Fibroblast of skin of abdomen (primary cell): ENCODE measurements at regions not wholly inside any gene's neighbourhood (a gene's known extent, or its start where the extent isn't known, plus 50 kb on each side); places are given as distances from the start of the nearest gene placed in this dataset.
"Not testable (repeated sequence)": the region's sequence is repeated elsewhere in the genome, so short reads cannot be mapped to it uniquely, and the experiment has no call there.

Source experiments
- DNase-seq: peaks from one replicate; pipeline ENCODE4 v3.0.0-alpha.2; 2013

DNA sequence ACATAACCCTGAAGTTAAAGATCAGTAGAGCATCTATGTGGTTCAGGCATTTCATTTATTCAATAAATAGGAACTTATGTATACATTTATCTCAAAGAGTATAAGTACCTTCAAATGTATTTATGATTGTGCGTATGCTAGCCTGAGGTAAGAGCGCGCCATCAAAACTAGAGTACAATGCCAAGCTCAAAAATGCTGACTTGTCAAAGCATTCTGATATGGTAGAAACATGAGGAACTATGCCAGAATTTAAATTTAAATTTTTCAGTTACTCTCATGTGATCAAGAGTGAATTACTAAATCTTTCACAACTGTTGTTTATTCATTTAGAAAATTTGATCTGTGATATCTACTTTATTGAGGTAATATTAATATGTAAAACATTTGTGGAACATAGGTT lies 225.5 kb upstream of the CDH8 start:
- no peak for DNase-seq

DNA sequence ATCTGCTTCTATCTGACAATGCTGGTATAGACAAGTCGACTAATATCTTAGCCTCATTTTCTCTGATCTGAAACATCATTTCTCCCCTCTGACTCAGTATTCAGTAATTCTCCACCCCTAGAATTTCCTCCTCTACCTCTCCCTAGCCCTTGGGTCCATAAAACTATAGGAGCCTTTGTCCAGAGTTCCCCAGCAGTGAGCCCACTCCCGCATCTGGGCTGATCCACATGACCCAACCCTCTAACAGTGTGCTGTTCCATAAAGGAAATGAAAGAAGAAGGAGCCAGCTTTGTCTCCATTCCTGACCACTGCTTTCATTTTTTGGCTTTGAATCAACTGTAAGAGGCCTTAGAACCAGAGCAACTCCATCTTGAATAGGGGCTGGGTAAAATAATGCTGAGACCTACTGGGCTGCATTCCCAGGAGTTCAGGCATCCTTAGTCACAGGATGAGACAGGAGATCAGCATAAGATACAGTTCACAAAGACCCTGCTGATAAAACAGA lies 222.7 kb upstream of the CDH8 start:
- DNase-seq = not testable (repeated sequence)

GRCh38 chr16:62256406-62256805 lies 220.2 kb upstream of the CDH8 start:
- no peak for DNase-seq

DNA sequence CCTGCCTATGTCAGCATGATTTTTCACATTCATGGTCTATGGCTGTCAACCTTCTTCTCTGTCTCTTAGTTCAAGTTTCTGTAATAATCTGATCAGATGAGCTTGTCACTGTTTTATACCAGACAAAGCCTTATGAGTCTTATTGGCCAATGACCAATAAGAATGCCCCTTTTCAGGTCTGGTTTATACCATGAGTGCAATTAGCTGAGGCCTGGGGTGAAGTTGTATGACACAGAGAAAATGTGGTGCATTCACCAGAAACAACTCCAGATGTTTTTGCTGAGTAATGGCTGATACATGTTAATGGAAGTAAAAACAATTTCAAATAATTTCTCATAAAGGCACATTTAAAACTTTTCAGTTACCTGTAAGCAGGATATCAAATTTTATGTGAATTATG lies 218.6 kb upstream of the CDH8 start:
- DNase-seq = peak; percentile 72

DNA sequence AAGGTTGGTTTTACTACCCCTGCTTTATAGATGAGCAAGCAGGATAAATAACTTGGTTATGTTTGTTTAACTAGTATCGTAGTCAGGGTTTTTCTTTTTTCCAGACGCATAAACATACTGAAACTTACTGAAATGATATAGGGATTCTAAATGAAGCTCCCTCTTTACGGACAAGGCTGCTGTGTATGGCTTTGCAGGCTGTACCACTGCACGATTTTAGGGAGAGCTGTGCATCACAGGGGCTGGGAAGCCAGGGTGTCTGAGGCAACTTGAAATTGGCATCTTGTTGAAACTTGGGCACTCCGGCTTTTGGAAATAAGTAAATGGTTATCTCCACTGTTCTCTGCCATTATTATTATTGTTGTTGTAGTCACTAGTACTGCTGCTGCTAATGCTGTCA lies 218.1 kb upstream of the CDH8 start:
- no peak for DNase-seq

DNA sequence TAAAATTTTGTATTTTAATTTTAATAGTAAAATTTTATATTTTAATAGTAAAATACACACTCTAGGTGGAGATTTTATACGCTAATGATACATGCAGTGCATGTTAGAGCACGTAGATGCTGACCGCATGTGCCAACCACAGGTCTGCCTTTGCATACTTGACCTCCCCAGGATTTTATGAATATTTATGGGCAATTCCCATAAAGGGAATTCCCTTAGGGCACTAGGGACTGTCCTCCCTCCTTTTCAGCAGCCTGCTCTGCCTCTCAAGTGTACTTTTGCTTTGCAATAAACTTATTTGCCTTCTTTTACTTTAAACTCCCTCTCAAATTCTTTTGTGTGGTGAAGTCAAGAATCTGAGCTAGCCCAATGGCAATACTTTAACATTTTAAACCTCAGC lies 217.7 kb upstream of the CDH8 start:
- no peak for DNase-seq

GRCh38 chr16:62249069-62249468 lies 212.8 kb upstream of the CDH8 start:
- DNase-seq = no peak

GRCh38 chr16:62240722-62241121 lies 204.5 kb upstream of the CDH8 start:
- peak; percentile 6 for DNase-seq

DNA sequence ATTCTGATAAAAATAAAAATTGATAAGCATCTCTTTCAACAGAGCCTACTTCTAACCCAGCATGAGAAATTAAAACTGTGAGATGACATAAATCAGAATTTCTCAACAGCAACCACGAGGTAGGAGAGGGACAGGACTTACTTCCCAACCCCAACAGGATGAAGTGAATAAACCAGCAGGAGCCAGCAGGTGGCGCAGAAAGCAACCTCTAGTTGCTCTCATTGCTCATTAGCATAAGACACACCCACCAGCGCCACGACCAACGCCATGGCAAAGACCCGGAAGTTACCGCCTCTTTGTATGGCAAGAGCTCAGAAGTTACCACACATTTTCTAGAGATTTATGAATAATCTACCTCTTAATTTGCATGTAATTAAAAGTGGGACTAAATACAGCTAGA lies 189.4 kb upstream of the CDH8 start:
- DNase-seq = peak; percentile 52

- no peak for DNase-seq
Observed at GRCh38 chr16:62224646-62225209, 188.5 kb upstream of the CDH8 start.

DNA sequence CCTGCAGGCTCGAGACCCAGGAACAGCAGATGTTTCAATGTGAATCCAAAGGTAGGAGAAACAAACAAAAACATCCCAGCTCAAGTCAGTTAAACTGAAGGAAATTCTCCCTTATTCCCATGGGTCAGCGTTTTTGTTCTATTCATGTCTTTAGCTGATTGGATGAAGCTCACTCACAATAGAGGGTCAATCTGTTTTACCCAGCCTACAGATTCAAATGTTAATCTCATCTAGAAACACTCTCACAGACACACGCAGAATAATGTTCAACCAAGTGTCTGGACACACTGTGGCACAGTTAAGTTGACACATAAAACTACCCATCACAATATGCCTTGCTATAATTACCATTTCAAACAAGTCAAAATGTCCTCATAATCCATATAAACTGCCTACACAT lies 180.6 kb upstream of the CDH8 start:
- DNase-seq = no peak

GRCh38 chr16:62213763-62214162 lies 177.5 kb upstream of the CDH8 start:
- no peak for DNase-seq

DNA sequence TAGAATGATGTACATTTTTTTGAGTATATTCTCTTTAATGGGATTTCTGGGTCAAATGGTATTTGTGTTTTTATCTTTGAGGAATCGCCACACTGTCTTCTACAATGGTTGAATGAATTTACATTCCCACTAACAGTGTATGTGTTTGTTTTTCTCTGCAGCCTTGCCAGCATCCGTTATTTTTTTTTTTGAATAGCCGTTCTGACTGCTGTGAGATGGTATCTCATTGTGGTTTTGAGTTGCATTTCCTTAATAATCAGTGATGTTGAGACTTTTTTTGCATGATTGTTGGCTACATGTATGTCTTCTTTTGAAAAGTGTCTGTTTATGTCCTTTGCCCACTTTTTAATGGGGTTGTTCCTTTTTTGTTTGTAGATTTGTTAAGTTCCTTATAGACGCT lies 172.7 kb upstream of the CDH8 start:
- DNase-seq = no peak

GRCh38 chr16:62205459-62205858 lies 169.2 kb upstream of the CDH8 start:
- DNase-seq = no peak

DNA sequence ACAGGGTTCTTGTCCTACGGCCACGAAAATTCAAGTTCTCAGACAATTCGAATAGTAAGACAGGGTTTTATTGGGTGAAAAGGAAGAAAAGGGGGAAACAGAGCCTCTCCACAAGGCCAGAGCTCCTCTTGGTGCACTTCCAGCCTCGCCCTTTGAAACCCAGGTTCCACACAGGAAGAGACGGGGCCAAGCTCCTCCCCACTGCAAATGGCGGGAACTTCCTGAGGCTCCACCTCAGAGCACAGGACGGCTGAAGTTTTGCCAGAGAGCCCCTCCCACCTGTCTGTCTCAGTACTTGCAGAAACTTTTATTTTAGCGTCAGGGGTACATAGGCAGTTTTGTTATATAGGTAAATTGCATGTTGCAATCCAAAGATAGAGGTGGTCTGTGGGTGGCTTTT lies 165.7 kb upstream of the CDH8 start:
- no peak for DNase-seq

- peak; percentile 2 for DNase-seq
Observed at GRCh38 chr16:62194828-62195227, 158.6 kb upstream of the CDH8 start.

DNA sequence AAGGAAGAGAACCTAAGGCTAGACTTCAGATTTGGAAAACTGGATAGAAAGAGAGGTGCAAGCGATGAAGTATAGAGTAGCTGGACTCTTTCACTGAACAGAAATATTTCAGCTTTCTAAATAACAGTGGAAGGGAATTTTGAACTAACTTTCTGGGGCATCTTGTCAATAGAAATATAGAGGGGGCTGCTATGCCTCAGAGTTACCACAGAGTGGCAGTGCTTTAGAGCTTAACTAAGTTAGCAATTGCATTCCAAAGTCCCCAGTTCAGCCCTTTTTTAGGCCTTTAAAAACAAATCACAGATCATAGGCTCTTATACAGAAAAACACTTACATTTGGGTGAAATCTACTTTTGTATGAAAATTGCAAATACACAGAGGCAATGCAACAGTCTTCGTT lies 154.2 kb upstream of the CDH8 start:
- peak; percentile 36 for DNase-seq

- DNase-seq = no peak
Observed at GRCh38 chr16:62177351-62178203, 141.3 kb upstream of the CDH8 start.

- DNase-seq = no peak
Observed at GRCh38 chr16:62170642-62171041, 134.4 kb upstream of the CDH8 start.

GRCh38 chr16:62167551-62167950 lies 131.3 kb upstream of the CDH8 start:
- no peak for DNase-seq

- no peak for DNase-seq
Observed at GRCh38 chr16:62157544-62157943, 121.3 kb upstream of the CDH8 start.

DNA sequence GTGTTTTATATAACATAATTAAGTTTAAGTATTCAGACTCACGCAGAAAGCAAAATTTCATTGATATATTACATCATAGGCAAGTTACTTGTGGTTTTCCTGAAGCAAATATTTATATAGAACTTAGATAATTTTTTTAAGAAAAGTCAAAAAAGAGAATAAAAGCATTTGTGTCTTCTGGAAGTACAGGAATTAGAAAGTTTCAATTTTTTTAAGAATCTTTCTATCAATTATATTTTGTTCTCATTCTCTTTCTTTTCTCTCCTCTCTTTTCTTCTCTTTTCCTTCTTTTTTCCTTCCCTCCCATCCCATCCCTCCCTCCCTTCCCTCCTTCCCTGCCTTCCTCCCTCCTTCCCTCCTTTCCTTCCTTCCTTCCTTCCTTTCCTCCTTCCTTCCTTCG lies 120.7 kb upstream of the CDH8 start:
- no peak for DNase-seq

DNA sequence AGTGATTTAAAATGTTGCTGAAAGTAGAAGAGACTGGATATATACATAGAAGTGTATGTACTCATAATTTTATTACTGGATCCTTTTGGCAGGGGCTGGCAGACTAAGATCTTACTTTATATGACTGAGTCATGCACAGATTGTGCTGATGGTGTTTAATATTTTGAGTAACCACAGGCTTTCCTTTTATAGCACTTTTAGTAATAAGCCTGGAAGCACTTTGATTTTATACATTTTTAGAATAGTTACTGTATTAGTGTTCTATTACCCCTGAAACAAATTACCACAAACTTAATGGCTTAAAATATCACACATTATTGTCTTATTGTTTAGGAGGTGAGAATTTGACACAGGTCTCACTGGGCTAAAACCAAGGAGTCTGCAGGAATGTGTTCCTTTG lies 113.4 kb upstream of the CDH8 start:
- peak; percentile 93 for DNase-seq

GRCh38 chr16:62137996-62138395 lies 101.8 kb upstream of the CDH8 start:
- DNase-seq = no peak
